ENCODE measurements at regions not wholly inside any gene's neighbourhood (a gene's known extent, or its start where the extent isn't known, plus 50 kb on each side); places are given as distances from the start of the nearest gene placed in this dataset.
"Not testable (repeated sequence)": the region's sequence is repeated elsewhere in the genome, so short reads cannot be mapped to it uniquely, and the experiment has no call there.

- ATAC-seq = no peak
- DNase-seq (ENCODE audit: missing footprints) = no peak
- intact Hi-C loops (cut with DNase I) = no loop called here
These were observed 694.9 kb upstream of the LRRN3 start for GRCh38 chr7:110396021-110396420.

DNA sequence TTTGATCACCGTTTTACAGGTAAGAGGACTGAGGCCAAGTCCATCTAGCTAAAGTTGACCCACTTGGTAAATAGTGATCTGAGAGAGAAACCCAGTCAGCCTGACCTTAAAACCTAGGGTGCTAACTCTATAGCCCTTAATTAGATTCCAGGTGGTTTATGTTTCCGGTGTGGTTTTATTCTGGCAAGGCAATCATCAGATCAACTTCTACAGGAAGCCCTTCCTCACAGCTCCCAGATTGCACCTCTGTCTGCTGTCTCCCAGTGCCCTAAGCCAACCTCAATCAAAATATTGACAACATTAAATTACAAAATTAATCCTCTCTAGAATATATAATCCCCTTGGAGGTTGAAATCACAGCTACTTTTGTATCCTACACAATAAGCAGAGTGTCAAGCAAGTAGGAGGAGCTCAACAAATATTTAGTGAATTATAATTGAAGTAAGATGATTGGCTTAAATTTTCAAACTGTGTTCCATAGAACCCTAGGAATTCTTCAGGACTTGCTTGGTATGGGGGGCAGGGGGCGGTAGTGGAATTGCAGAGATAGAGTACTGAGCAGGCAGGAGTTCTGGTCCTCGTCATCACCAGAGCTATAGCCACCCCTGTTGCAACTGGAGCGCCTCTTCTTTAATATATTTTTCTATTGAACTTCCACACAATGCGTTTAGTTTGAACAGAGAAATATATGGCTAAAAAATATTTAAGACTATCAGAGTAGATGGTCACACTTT is 692.8 kb upstream of the LRRN3 start:
- intact Hi-C loops (cut with DNase I) = no loop called here
- DNase-seq (ENCODE audit: missing footprints) (no peak), ATAC-seq (no peak)

GRCh38 chr7:110399421-110399820 is 691.5 kb upstream of the LRRN3 start:
- intact Hi-C loops (cut with DNase I) = no loop called here
- ATAC-seq (no peak), DNase-seq (ENCODE audit: missing footprints) (no peak)

DNA sequence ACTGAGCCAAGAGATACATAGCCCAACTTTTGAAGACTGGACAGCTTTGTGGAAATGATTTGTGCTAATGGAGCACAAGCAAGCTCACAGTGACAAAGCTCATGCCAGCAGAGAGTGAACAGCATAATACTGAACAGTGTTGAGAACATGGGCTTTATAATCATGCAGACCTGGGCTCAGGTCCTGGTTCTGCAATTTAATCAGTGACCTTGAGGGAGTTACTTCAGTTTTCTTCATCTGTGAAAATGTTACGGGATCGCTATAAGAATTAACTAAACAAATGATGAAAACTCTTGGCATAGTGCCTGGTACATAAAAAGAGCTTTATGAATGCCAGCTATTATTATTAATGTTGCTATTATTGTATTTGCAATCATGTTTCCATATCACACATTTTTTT is 690.5 kb upstream of the LRRN3 start:
- ATAC-seq (no peak), DNase-seq (ENCODE audit: missing footprints) (no peak)
- intact Hi-C loops (cut with DNase I) = no loop called here

GRCh38 chr7:110407242-110407641 is 683.7 kb upstream of the LRRN3 start:
- DNase-seq (ENCODE audit: missing footprints) = no peak
- ATAC-seq = no peak
- intact Hi-C loops (cut with DNase I) = no loop called here

GRCh38 chr7:110407706-110408105 is 683.2 kb upstream of the LRRN3 start:
- no peak for DNase-seq (ENCODE audit: missing footprints)
- no peak for ATAC-seq
- intact Hi-C loops (cut with DNase I) = no loop called here

- DNase-seq (ENCODE audit: missing footprints) (no peak), ATAC-seq (no peak)
- intact Hi-C loops (cut with DNase I) = no loop called here
These were observed 678.3 kb upstream of the LRRN3 start for GRCh38 chr7:110412614-110413013.

GRCh38 chr7:110413038-110413437 is 677.9 kb upstream of the LRRN3 start:
- DNase-seq (ENCODE audit: missing footprints) = no peak
- intact Hi-C loops (cut with DNase I) = no loop called here
- no peak for ATAC-seq

DNA sequence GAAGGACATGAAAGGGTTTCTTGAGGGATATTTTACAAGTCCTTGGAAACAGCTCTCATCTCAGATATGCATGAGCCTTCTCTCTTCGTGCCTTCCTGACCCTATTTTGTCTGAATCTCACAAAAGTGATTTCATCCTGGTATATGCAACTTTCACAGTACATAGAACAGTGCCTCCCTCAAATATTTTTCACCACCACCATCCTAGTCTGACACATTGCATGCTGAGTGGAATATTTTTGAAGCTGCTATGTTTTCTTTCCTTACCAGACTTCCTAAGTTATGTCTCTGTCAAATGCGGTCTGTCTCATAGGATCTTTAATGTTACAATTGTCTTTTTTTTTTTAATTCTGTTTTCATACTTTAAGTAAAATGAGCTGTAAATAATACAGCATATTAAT is 673.3 kb upstream of the LRRN3 start:
- ATAC-seq (no peak), DNase-seq (ENCODE audit: missing footprints) (no peak)
- intact Hi-C loops (cut with DNase I) = no loop called here

- no peak for DNase-seq (ENCODE audit: missing footprints)
- intact Hi-C loops (cut with DNase I) = no loop called here
- no peak for ATAC-seq
These were observed 672.2 kb upstream of the LRRN3 start for GRCh38 chr7:110418659-110419280.

GRCh38 chr7:110420788-110421187 is 670.1 kb upstream of the LRRN3 start:
- ATAC-seq = no peak
- DNase-seq (ENCODE audit: missing footprints) = no peak
- intact Hi-C loops (cut with DNase I) = no loop called here

- intact Hi-C loops (cut with DNase I) = no loop called here
- ATAC-seq = no peak
- no peak for DNase-seq (ENCODE audit: missing footprints)
These were observed 669.3 kb upstream of the LRRN3 start for GRCh38 chr7:110421490-110422241.

DNA sequence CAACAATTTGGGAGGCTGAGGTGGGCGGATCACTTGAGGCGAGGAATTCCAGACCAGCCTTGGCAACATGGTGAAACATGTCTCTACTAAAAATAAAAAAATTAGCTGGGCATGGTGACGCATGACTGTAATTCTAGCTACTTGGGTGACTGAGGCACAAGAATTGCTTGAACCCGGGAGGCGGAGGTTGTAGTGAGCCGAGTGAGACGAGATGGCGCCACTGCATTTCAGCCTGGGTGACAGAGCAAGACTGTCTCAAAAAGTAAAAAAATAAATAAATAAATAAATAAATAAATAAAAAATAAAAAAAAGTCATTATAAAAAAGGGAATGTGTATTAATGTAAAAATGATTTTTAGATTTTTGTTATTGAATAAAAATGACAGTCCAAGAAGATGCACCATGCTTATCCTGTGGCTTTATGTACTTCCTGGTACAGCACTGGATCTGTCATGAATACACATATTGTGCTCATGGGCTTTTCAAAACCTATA is 658.8 kb upstream of the LRRN3 start:
- ATAC-seq (no peak), DNase-seq (ENCODE audit: missing footprints) (peak; percentile 53)
- intact Hi-C loops (cut with DNase I) = no loop called here

DNA sequence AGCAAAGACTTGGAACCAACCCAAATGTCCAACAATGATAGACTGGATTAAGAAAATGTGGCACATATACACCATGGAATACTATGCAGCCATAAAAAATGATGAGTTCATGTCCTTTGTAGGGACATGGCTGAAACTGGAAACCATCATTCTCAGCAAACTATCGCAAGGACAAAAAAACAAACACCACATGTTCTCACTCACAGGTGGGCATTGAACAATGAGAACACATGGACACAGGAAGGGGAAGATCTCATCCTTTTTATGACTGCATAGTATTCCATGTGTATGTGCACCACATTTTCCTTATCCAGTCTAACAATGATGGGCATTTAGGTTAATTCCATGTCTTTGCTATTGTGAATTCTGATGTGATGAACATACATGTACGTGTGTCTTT is 652.0 kb upstream of the LRRN3 start:
- ATAC-seq; intact Hi-C loops (cut with DNase I); DNase-seq (ENCODE audit: missing footprints): not testable (repeated sequence)

GRCh38 chr7:110442381-110442837 is 648.5 kb upstream of the LRRN3 start:
- intact Hi-C loops (cut with DNase I) = no loop called here
- DNase-seq (ENCODE audit: missing footprints) (no peak), ATAC-seq (peak; percentile 39)

DNA sequence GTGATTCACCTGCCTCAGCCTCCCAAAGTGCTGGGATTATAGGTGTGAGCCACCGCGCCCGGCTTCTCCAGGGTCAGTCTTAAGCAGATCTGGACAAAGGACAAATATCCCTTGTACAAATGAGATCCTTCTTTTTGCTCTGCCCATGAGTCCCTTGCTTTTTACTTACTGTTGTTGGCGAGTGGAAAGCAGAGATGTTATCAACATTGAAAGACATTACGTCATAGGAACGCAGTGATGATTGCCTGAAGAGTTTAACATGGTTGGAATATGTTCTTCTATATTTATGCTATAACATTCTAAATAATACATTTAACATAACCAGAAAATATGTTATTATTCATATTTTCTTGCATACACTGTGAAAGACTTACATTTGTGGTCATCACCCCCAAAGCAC is 644.3 kb upstream of the LRRN3 start:
- no peak for DNase-seq (ENCODE audit: missing footprints)
- intact Hi-C loops (cut with DNase I) = no loop called here
- ATAC-seq = no peak

DNA sequence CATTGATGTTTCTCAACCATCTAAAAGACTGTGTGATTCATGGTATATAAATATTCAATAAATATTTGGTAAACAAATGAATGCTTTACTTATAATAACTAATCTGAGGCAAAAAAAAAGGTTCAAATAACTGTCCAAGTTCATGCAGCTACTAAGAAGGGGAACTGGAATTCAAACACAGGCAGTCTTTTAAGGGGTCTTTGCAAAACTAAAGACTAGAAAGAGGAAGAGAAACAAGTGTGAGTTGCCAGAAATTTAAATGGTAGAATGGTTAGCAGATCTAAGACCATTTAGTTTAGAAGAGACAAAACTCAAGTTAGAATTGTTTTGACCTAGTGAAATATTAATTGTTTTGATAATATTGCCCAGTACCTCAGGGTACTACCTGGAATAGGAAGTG is 642.0 kb upstream of the LRRN3 start:
- intact Hi-C loops (cut with DNase I) = no loop called here
- DNase-seq (ENCODE audit: missing footprints) = no peak
- ATAC-seq = no peak

DNA sequence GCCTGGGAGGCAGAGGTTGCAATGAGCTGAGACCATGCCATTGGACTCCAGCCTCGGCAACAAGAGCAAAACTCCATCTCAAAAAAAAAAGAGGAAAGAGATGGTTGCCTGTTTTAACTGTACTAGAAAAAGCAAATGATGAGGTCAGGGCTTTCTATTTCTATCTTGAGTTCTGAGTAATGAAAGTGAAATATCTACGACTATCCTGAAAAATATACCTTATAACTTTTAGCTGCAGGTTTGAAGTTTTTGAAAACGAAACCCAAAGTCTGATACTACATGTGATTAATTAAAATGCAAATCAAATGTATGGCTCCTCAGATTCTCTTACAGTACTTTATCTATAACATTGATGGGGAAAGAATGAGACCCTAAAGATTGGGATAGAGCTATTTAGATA is 636.2 kb upstream of the LRRN3 start:
- intact Hi-C loops (cut with DNase I) = no loop called here
- ATAC-seq (no peak), DNase-seq (ENCODE audit: missing footprints) (no peak)

- intact Hi-C loops (cut with DNase I) = no loop called here
- DNase-seq (ENCODE audit: missing footprints) = no peak
- no peak for ATAC-seq
These were observed 629.3 kb upstream of the LRRN3 start for GRCh38 chr7:110461621-110462020.

DNA sequence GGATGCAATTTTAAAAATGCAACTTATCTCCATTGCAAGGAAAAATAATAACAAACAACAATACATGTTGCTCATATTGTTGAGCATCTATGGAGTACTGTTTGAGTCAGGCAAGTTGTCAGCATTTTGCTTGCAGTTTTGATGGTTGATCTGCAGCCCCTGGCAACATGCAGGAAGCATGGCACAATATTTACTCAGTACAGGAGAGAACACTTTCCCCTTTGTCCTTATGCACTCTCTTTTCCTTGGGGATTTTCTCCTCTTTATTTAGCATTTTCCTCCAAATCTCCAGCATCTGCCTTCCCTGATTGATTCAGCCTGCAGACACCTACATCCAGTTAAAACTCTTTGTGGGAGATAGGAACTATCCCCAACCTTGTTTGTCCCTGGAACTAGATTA is 620.5 kb upstream of the LRRN3 start:
- no peak for ATAC-seq
- no peak for DNase-seq (ENCODE audit: missing footprints)
- intact Hi-C loops (cut with DNase I) = no loop called here
